GM12891 (cell line): ENCODE measurements at regions not wholly inside any gene's neighbourhood (a gene's known extent, or its start where the extent isn't known, plus 50 kb on each side); places are given as distances from the start of the nearest gene placed in this dataset.

Experiments
- DNase-seq: peaks from one replicate; pipeline ENCODE4 v3.0.0; 2011; ENCODE audit warnings: low spot score; ENCODE audit not compliant: insufficient read length
- FAIRE-seq: peaks from 2 replicates; lab custom pipeline; 2011; peaks lifted over from hg19 to GRCh38; lab: Jason Lieb, UNC
- PAX5 ChIP-seq: IDR thresholded peaks from 2 replicates; pipeline ENCODE4 v1.6.1; 2011; ENCODE audit warnings: low read length, moderate library complexity, mild to moderate bottlenecking; ENCODE audit not compliant: insufficient read depth, severe bottlenecking
- POLR2A ChIP-seq: IDR thresholded peaks from 2 replicates; pipeline ENCODE4 v1.6.1; 2011; ENCODE audit warnings: low read depth, low read length, control low read depth
- POLR2AphosphoS5 ChIP-seq: IDR thresholded peaks from 2 replicates; pipeline ENCODE4 v1.6.1; 2011; ENCODE audit warnings: low read depth, low read length, control low read depth
- POU2F2 ChIP-seq: IDR thresholded peaks from 2 replicates; pipeline ENCODE4 v1.6.1; 2011; ENCODE audit warnings: low read depth, mild to moderate bottlenecking, control low read depth, low read length, moderate library complexity
- SPI1 ChIP-seq: IDR thresholded peaks from 2 replicates; pipeline ENCODE4 v1.6.1; 2011; ENCODE audit warnings: low read depth, low read length, control low read depth
- TAF1 ChIP-seq: IDR thresholded peaks from 2 replicates; pipeline ENCODE4 v1.6.1; 2011; ENCODE audit warnings: low read depth, low read length, control low read depth

- no peak for TF ChIP-seq POLR2A
- DNase-seq (no peak), FAIRE-seq (no peak)
These were observed 730.0 kb upstream of the TMEM132C start for GRCh38 chr12:127536833-127537428.

- TF ChIP-seq PAX5 (no peak), POLR2A (no peak), TAF1 (no peak), SPI1 (no peak), POU2F2 (no peak), POLR2AphosphoS5 (no peak)
- DNase-seq (no peak), FAIRE-seq (no peak)
These were observed 728.7 kb upstream of the TMEM132C start for GRCh38 chr12:127538316-127538715.

GRCh38 chr12:127539226-127539858, 727.6 kb upstream of the TMEM132C start:
- no peak for TF ChIP-seq TAF1
- DNase-seq, result no peak
- FAIRE-seq, result no peak

GRCh38 chr12:127542391-127542790, 724.6 kb upstream of the TMEM132C start:
- TF ChIP-seq POLR2A, result no peak
- TF ChIP-seq PAX5, result no peak
- TF ChIP-seq POLR2AphosphoS5, result no peak
- no peak for TF ChIP-seq TAF1
- TF ChIP-seq POU2F2, result no peak
- TF ChIP-seq SPI1, result no peak
- DNase-seq (no peak), FAIRE-seq (no peak)

GRCh38 chr12:127542931-127543330, 724.0 kb upstream of the TMEM132C start:
- no peak for FAIRE-seq
- no peak for TF ChIP-seq POLR2AphosphoS5
- no peak for TF ChIP-seq POLR2A
- TF ChIP-seq TAF1, result no peak
- no peak for TF ChIP-seq POU2F2
- TF ChIP-seq SPI1, result no peak
- no peak for TF ChIP-seq PAX5
- DNase-seq, result no peak

GRCh38 chr12:127546721-127547505, 720.1 kb upstream of the TMEM132C start:
- TF ChIP-seq POLR2A (no peak), SPI1 (no peak), POU2F2 (no peak), POLR2AphosphoS5 (no peak), PAX5 (no peak), TAF1 (no peak)
- DNase-seq (no peak), FAIRE-seq (no peak)

- TF ChIP-seq POU2F2 (no peak), POLR2A (no peak), PAX5 (no peak), SPI1 (no peak), POLR2AphosphoS5 (no peak), TAF1 (no peak)
- FAIRE-seq, result no peak
- DNase-seq, result no peak
These were observed 718.8 kb upstream of the TMEM132C start for GRCh38 chr12:127548123-127548553.

GRCh38 chr12:127550271-127550670, 716.7 kb upstream of the TMEM132C start:
- TF ChIP-seq POLR2AphosphoS5 (no peak), PAX5 (no peak), TAF1 (no peak), POU2F2 (no peak), SPI1 (no peak), POLR2A (no peak)
- FAIRE-seq (no peak), DNase-seq (no peak)

- no peak for TF ChIP-seq SPI1
- TF ChIP-seq POU2F2, result no peak
- TF ChIP-seq POLR2AphosphoS5, result no peak
- no peak for TF ChIP-seq TAF1
- no peak for TF ChIP-seq POLR2A
- TF ChIP-seq PAX5, result no peak
- FAIRE-seq (no peak), DNase-seq (no peak)
These were observed 714.1 kb upstream of the TMEM132C start for GRCh38 chr12:127552838-127553237.
